ENCODE measurements at regions not wholly inside any gene's neighbourhood (a gene's known extent, or its start where the extent isn't known, plus 50 kb on each side); places are given as distances from the start of the nearest gene placed in this dataset.

DNA sequence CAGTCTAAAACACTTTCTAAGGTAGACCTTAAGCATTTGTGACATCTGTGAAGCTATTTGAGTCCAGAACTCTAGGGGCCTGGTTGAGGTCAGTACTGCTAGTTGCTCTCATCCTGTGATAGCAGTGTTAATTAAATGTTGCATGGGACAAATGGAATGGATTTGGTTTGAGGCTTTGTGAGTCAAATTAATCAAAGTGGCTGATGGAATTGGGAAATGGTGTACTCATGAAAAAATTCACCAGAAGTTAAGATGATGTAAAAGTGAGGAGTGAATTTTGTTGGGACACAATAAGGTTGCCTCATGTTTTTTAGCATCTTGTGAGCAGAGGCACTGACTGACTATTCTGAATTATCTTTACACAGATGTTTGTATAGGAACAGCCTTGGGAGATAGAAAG lies 99.2 kb upstream of the ARSJ start:
- no peak for TF ChIP-seq CTCF (conservative IDR thresholded peaks at IDR 0.05; ENCODE audit: low read depth, low read length)
- no peak for TF ChIP-seq EZH2 (IDR thresholded peaks at IDR 0.05; ENCODE audit: borderline replicate concordance, low read depth, low read length, poor library complexity, severe bottlenecking)
